K562 (cell line): ENCODE measurements at regions not wholly inside any gene's neighbourhood (a gene's known extent, or its start where the extent isn't known, plus 50 kb on each side); places are given as distances from the start of the nearest gene placed in this dataset.

Experiments used
- ATAC-seq: fragments of 200-7000 bp; cut with Tn5 transposase; 3 replicates; pipeline ENCODE4 v1.9.1; 2020; ENCODE audit warnings: moderate library complexity
- BruUV-seq: library from RNA; stranded (reverse); fragments of 400-500 nt; replicated peaks from 2 replicates; lab custom pipeline; 2021; lab: Mats Ljungman, UMichigan
- CTCF ChIA-PET: fragments of 300-600 bp; formaldehyde crosslinking; extraction: SDS; loops from one replicate; lab custom pipeline; 2021; ENCODE audit warnings: low intra/inter-chr PET ratio; lab: Yijun Ruan, JAX
- POLR2A ChIA-PET: fragments of 300-600, 350-650 bp; sonication (Branson Sonifier 250); formaldehyde crosslinking; extraction: SDS; loops from one replicate; lab custom pipeline; 2021; ENCODE audit warnings: antibody characterized with exemption, inconsistent platforms; lab: Yijun Ruan, JAX
- DNase-seq, 4 experiments: peaks; one replicate each; pipeline versions ENCODE4 v3.0.0 to v3.0.0-alpha.2; 2011 to 2018; ENCODE audit warnings: low spot score in 3 of 4, mixed read lengths in 3 of 4; ENCODE audit errors: extremely low read depth in 1 of 4
- FAIRE-seq: peaks from 2 replicates; lab custom pipeline; 2011; peaks lifted over from hg19 to GRCh38; lab: Jason Lieb, UNC
- H2AFZ ChIP-seq: 2 replicates; pipeline ENCODE4 v1.6.0; 2011; ENCODE audit warnings: low read depth, low read length, control low read depth, inconsistent platforms
- H3K27ac ChIP-seq: fragments of 200-600 bp; 3 replicates; pipeline ENCODE4 v1.8.0; 2011; ENCODE audit warnings: low read depth, mild to moderate bottlenecking, control low read depth, inconsistent platforms, low read length, moderate library complexity, mixed read lengths; ENCODE audit errors: extremely low read depth
- H3K27me3 ChIP-seq, 2 experiments: fragments of 300-600 bp in 1 of 2; 2 replicates in 1 of 2; 3 replicates in 1 of 2; pipeline versions ENCODE4 v1.6.0 to v1.8.0; 2011; ENCODE audit warnings: inconsistent platforms in 2 of 2, low read length in 2 of 2, mild to moderate bottlenecking in 1 of 2, mixed read lengths in 1 of 2, moderate library complexity in 1 of 2; ENCODE audit not compliant: control insufficient read depth in 2 of 2, insufficient read depth in 2 of 2
- H3K36me3 ChIP-seq: fragments of 300-600 bp; 3 replicates; pipeline ENCODE4 v1.8.0; 2011; ENCODE audit warnings: mild to moderate bottlenecking, low read length, inconsistent platforms; ENCODE audit not compliant: control insufficient read depth, insufficient read depth
- H3K4me1 ChIP-seq, 2 experiments: fragments of 200-600 bp in 1 of 2; replicated peaks in 1 of 2; 2 replicates in 1 of 2; 3 replicates in 1 of 2; pipeline versions ENCODE4 v1.5.1 to v1.8.0; 2011; ENCODE audit warnings: inconsistent platforms in 2 of 2, low read length in 2 of 2, mild to moderate bottlenecking in 1 of 2, mixed read lengths in 1 of 2, moderate library complexity in 1 of 2; ENCODE audit not compliant: control insufficient read depth in 2 of 2, insufficient read depth in 2 of 2
- H3K4me2 ChIP-seq: 2 replicates; pipeline ENCODE4 v1.6.1; 2011; ENCODE audit warnings: low read length, control low read depth, inconsistent platforms, mixed read lengths; ENCODE audit not compliant: insufficient read depth
- H3K4me3 ChIP-seq: fragments of 200-600 bp; sonication (generic), shearing (Covaris generic); 2 replicates; pipeline ENCODE4 v1.5.1; 2016; ENCODE audit warnings: control low read depth, inconsistent platforms
- H3K79me2 ChIP-seq: fragments of 200-600 bp; 3 replicates; pipeline ENCODE4 v1.8.0; 2011; ENCODE audit warnings: low read length, inconsistent platforms; ENCODE audit not compliant: control insufficient read depth, insufficient read depth
- H3K9ac ChIP-seq, 2 experiments: 2 replicates each; pipeline versions ENCODE4 v1.6.0 to v1.6.1; 2011; ENCODE audit warnings: low read depth in 2 of 2, low read length in 2 of 2, control low read depth in 1 of 2, inconsistent platforms in 1 of 2, mild to moderate bottlenecking in 1 of 2, mixed read lengths in 1 of 2; ENCODE audit not compliant: insufficient read depth in 1 of 2
- H3K9me1 ChIP-seq: one replicate; pipeline ENCODE4 v1.6.0; 2011; ENCODE audit warnings: inconsistent platforms, mild to moderate bottlenecking, low read length, moderate library complexity; ENCODE audit not compliant: control insufficient read depth, insufficient read depth
- H3K9me3 ChIP-seq: replicated peaks from 2 replicates; pipeline ENCODE4 v1.5.1; 2011; ENCODE audit warnings: low read depth, low read length, inconsistent platforms; ENCODE audit not compliant: control insufficient read depth, insufficient read depth
- H4K20me1 ChIP-seq: replicated peaks from 2 replicates; pipeline ENCODE4 v1.6.1; 2011; ENCODE audit warnings: low read length, inconsistent platforms, mixed read lengths; ENCODE audit not compliant: control insufficient read depth, insufficient read depth
- CBX3 ChIP-seq, 2 experiments: IDR thresholded peaks; 1 replicate in 1 of 2; 2 replicates in 1 of 2; pipeline ENCODE4 v1.6.1; 2012; ENCODE audit warnings: inconsistent platforms in 2 of 2, low read length in 2 of 2, borderline replicate concordance in 1 of 2, control low read depth in 1 of 2
- COPS2 ChIP-seq: fragments of 450-650 bp; conservative IDR thresholded peaks from 2 replicates; pipeline ENCODE4 v1.6.1; 2016; ENCODE audit warnings: mild to moderate bottlenecking, moderate library complexity
- CREB3L1 ChIP-seq: fragments of 450-650 bp; IDR thresholded peaks from 2 replicates; pipeline ENCODE4 v1.6.1; 2014; ENCODE audit warnings: low read depth, mild to moderate bottlenecking, moderate library complexity, borderline replicate concordance
- ETV6 ChIP-seq, 3 experiments: fragments of 150-350 bp in 1 of 3; sonication (generic) in 1 of 3; formaldehyde crosslinking in 1 of 3; IDR thresholded peaks; 2 replicates each; pipeline versions ENCODE4 v1.6.1 to v1.8.0; 2014 to 2022; ENCODE audit warnings: borderline replicate concordance in 2 of 3, low read depth in 2 of 3, antibody characterized with exemption in 1 of 3, low read length in 1 of 3, mild to moderate bottlenecking in 1 of 3, missing genetic modification reagents in 1 of 3
- NCOA1 ChIP-seq: fragments of 450-650 bp; IDR thresholded peaks from 2 replicates; pipeline ENCODE4 v1.6.1; 2016; ENCODE audit warnings: low read depth
- NELFE ChIP-seq: IDR thresholded peaks from 2 replicates; pipeline ENCODE4 v1.6.1; 2011; ENCODE audit warnings: mild to moderate bottlenecking; ENCODE audit not compliant: insufficient read depth, insufficient read length
- NFXL1 ChIP-seq: fragments of 450-650 bp; formaldehyde crosslinking; IDR thresholded peaks from 2 replicates; pipeline ENCODE4 v1.4.0; 2021; ENCODE audit warnings: mild to moderate bottlenecking
- PRPF4 ChIP-seq: fragments of 200-400 bp; formaldehyde crosslinking; IDR thresholded peaks from one replicate; pipeline ENCODE4 v1.6.1; 2017; ENCODE audit warnings: low read length, low read depth, mild to moderate bottlenecking; ENCODE audit not compliant: insufficient read depth, poor library complexity, severe bottlenecking
- RBM22 ChIP-seq: fragments of 200-400 bp; formaldehyde crosslinking; IDR thresholded peaks from 2 replicates; pipeline ENCODE4 v1.6.1; 2018; ENCODE audit warnings: low read length, low read depth; ENCODE audit not compliant: poor library complexity, severe bottlenecking
- SMARCE1 ChIP-seq: fragments of 450-650 bp; IDR thresholded peaks from 2 replicates; pipeline ENCODE4 v1.7.1; 2016; ENCODE audit warnings: mild to moderate bottlenecking
- STAG1 ChIP-seq: sonication (generic); formaldehyde crosslinking; IDR thresholded peaks from 2 replicates; pipeline ENCODE4 v1.5.0; 2020; ENCODE audit warnings: missing genetic modification reagents, borderline replicate concordance
- STAT5A ChIP-seq: IDR thresholded peaks from 2 replicates; pipeline ENCODE4 v1.6.1; 2012; ENCODE audit warnings: low read length, inconsistent platforms, borderline replicate concordance
- YBX1 ChIP-seq: fragments of 450-650 bp; IDR thresholded peaks from 2 replicates; pipeline ENCODE4 v1.7.1; 2016; ENCODE audit warnings: mild to moderate bottlenecking
- ZFX ChIP-seq: sonication (generic); formaldehyde crosslinking; IDR thresholded peaks from 2 replicates; pipeline ENCODE4 v1.8.0; 2022; ENCODE audit warnings: mild to moderate bottlenecking, missing genetic modification reagents, moderate library complexity
- ZNF830 ChIP-seq: fragments of 250-450 bp; sonication (Bioruptor Pico); IDR thresholded peaks from 2 replicates; pipeline ENCODE4 v1.5.0; 2021; ENCODE audit warnings: mild to moderate bottlenecking
- WGBS: fragments of 100-300 bp; shearing (Covaris generic); methylation state at CpG from one replicate; pipeline ENCODE4 v1.1.6; 2016; ENCODE audit warnings: low coverage, mixed read lengths; ENCODE audit not compliant: insufficient coverage; ENCODE audit errors: missing lambda C conversion rate; 5-methylcytosine and 5-hydroxymethylcytosine counted together
- in situ Hi-C: fragments of 300-500 bp; cut with MboI; formaldehyde crosslinking; loops from 4 replicates; pipeline ENCODE4 v1.15.0; 2018; ENCODE audit warnings: inconsistent platforms, mixed read lengths
- intact Hi-C: fragments of 100-400 bp; cut with micrococcal nuclease; formaldehyde crosslinking; loops from 2 replicates; pipeline ENCODE4 v1.14.2; 2022
- TF ChIP-seq, protein P1 (sequence below): fragments of 450-650 bp; IDR thresholded peaks from 2 replicates; pipeline ENCODE4 v1.7.0; 2016; ENCODE audit warnings: borderline replicate concordance
- TF ChIP-seq, protein P2 (sequence below): fragments of 250-450 bp; sonication (Bioruptor Pico); IDR thresholded peaks from 2 replicates; pipeline ENCODE4 v1.8.0; 2022; ENCODE audit warnings: moderate library complexity, mild to moderate bottlenecking, inconsistent platforms

DNA sequence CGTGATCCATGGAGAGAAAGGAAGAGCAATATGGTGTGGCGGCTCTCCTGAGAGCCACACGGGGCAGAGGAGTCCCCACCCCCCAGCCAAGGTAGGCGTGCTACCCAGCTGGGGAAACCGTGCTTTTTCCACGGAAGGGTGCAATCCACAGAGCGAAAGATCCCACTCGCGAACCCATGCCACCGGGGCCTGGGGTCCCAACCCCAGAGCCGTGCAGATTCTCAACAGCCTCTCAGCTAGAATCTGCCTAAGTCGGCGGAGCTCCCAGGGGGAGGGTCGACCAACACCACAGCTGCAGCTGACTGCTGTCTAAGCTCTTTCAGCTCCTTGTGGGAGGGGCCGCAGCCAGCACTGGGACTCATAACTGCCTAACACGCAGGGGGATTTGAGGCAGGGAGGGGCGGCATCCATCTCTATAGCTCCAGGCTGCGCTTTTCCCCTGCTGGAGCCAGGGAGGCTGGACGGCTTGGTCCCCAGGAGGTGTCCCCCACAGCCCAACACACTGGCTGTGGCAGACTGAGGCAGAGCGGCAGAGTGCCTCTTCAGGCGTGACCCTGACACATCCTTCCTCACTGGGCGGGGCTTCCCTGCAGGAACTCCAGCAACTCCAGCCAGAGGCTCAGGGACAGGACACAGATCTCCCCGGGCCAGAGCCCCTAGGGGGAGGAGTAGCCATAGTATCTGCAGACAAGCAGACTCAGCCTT lies 107.6 kb upstream of the ZBTB20 start:
- 11% methylated on average over 12 of the region's 23 CpGs for WGBS
- Histone ChIP-seq H3K27ac (no peak overlapping the region; the same call in 2 of the 3 replicates), H3K4me3 (no peak overlapping the region), H3K27me3 (no peaks in the 10 kb centered on the region), H3K36me3 (no peaks in the 10 kb centered on the region), H4K20me1 (no peaks in the 10 kb centered on the region), H3K9ac (no peak overlapping the region), H3K9me3 (no peaks in the 10 kb centered on the region), H3K9me1 (no peaks in the 10 kb centered on the region), H3K4me1 (peaks cover 0 to 6% of the 10 kb centered on the region in 2 experiments; a peak in 2 of 5 replicates), H2AFZ (peak overlapping the region; percentile 40; the same call in 1 of the 2 replicates), H3K4me2 (peak overlapping the region; percentile 37), H3K79me2 (no peaks in the 10 kb centered on the region)
- DNase-seq (peak in 1 of 4 experiments; percentile 9), FAIRE-seq (no peak), ATAC-seq (no peak; the same call in 2 of the 3 replicates)
- in situ Hi-C loops (no loop called here), intact Hi-C loops (no loop called here)
- no TSS peak for BruUV-seq
- POLR2A ChIA-PET = no interaction called here
- CTCF ChIA-PET = no interaction called here
- TF ChIP-seq YBX1 = no peak
- TF ChIP-seq NELFE = no peak
- no peak for TF ChIP-seq COPS2
- no peak for TF ChIP-seq ETV6 (IDR thresholded peaks at IDR 0.05; ENCODE audit: borderline replicate concordance in 1 of 2, low read depth in 2 of 2, low read length in 1 of 2)
- no peak for TF ChIP-seq ETV6 (CRISPR knock-in tag; IDR thresholded peaks at IDR 0.05; ENCODE audit: borderline replicate concordance)
- TF ChIP-seq RBM22 = no peak
- TF ChIP-seq CREB3L1 = no peak
- TF ChIP-seq, protein P1, sequence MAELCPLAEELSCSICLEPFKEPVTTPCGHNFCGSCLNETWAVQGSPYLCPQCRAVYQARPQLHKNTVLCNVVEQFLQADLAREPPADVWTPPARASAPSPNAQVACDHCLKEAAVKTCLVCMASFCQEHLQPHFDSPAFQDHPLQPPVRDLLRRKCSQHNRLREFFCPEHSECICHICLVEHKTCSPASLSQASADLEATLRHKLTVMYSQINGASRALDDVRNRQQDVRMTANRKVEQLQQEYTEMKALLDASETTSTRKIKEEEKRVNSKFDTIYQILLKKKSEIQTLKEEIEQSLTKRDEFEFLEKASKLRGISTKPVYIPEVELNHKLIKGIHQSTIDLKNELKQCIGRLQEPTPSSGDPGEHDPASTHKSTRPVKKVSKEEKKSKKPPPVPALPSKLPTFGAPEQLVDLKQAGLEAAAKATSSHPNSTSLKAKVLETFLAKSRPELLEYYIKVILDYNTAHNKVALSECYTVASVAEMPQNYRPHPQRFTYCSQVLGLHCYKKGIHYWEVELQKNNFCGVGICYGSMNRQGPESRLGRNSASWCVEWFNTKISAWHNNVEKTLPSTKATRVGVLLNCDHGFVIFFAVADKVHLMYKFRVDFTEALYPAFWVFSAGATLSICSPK = no peak
- TF ChIP-seq STAT5A = no peak
- TF ChIP-seq NFXL1 (CRISPR knock-in tag) = no peak
- TF ChIP-seq, protein P2, sequence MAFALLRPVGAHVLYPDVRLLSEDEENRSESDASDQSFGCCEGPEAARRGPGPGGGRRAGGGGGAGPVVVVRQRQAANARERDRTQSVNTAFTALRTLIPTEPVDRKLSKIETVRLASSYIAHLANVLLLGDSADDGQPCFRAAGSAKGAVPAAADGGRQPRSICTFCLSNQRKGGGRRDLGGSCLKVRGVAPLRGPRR (CRISPR knock-in tag) = no peak
- no peak for TF ChIP-seq NCOA1
- no peak for TF ChIP-seq SMARCE1
- no peak for TF ChIP-seq CBX3 (IDR thresholded peaks at IDR 0.05; ENCODE audit: borderline replicate concordance in 1 of 2, low read length in 2 of 2)
- no peak for TF ChIP-seq PRPF4
- no peak for TF ChIP-seq STAG1 (CRISPR knock-in tag)
- TF ChIP-seq ZFX = no peak
- TF ChIP-seq ZNF830 (CRISPR knock-in tag) = no peak
